A673 (cell line): ENCODE measurements at regions not wholly inside any gene's neighbourhood (a gene's known extent, or its start where the extent isn't known, plus 50 kb on each side); places are given as distances from the start of the nearest gene placed in this dataset.

Experiments
- BruUV-seq: library from RNA; stranded (reverse); fragments of 400-500 nt; replicated peaks from 2 replicates; lab custom pipeline; 2021; lab: Mats Ljungman, UMichigan
- CTCF ChIA-PET: fragments of 300-600 bp; sonication (Branson Sonifier 250); formaldehyde crosslinking; loops from one replicate; lab custom pipeline; 2022; ENCODE audit warnings: antibody characterized with exemption; lab: Charles Lee
- POLR2A ChIA-PET: fragments of 300-600 bp; sonication (Branson Sonifier 250); formaldehyde crosslinking; loops from one replicate; lab custom pipeline; 2022; ENCODE audit warnings: antibody characterized with exemption; ENCODE audit not compliant: low non-redundant PET; lab: Charles Lee
- DNase-seq: peaks from one replicate; pipeline ENCODE4 v3.0.0-alpha.2; 2015; ENCODE audit warnings: low spot score
- H3K27ac ChIP-seq: fragments of 200-600 bp; sonication (generic); 2 replicates; pipeline ENCODE4 v1.5.1; 2016; ENCODE audit warnings: mixed run types, low read depth, mild to moderate bottlenecking, mixed read lengths, antibody characterized with exemption, low read length; ENCODE audit not compliant: poor library complexity, severe bottlenecking
- H3K27me3 ChIP-seq: fragments of 200-600 bp; sonication (generic); replicated peaks from 2 replicates; pipeline ENCODE4 v1.6.1; 2017; ENCODE audit warnings: mixed run types, low read depth, mild to moderate bottlenecking, mixed read lengths, antibody characterized with exemption, low read length; ENCODE audit not compliant: insufficient read depth, poor library complexity
- H3K36me3 ChIP-seq: fragments of 200-600 bp; sonication (generic); 2 replicates; pipeline ENCODE4 v1.6.1; 2016; ENCODE audit warnings: mixed run types, mild to moderate bottlenecking, mixed read lengths, antibody characterized with exemption, low read length; ENCODE audit not compliant: insufficient read depth, poor library complexity, severe bottlenecking
- H3K4me1 ChIP-seq: fragments of 200-600 bp; sonication (generic); 2 replicates; pipeline ENCODE4 v1.6.1; 2017; ENCODE audit warnings: mixed run types, mild to moderate bottlenecking, mixed read lengths, antibody characterized with exemption, low read length; ENCODE audit not compliant: insufficient read depth, poor library complexity, severe bottlenecking
- H3K4me3 ChIP-seq: fragments of 200-600 bp; sonication (generic); 2 replicates; pipeline ENCODE4 v1.5.1; 2016; ENCODE audit warnings: low read depth, mixed run types, mild to moderate bottlenecking, mixed read lengths, low read length; ENCODE audit not compliant: poor library complexity, severe bottlenecking
- H3K9me3 ChIP-seq: fragments of 200-600 bp; sonication (generic); 2 replicates; pipeline ENCODE4 v1.6.1; 2016; ENCODE audit warnings: mixed run types, low read depth, mild to moderate bottlenecking, mixed read lengths, antibody characterized with exemption, low read length; ENCODE audit not compliant: poor library complexity, severe bottlenecking
- EZH2 ChIP-seq: fragments of 200-600 bp; sonication (generic); IDR thresholded peaks from 2 replicates; pipeline ENCODE4 v1.6.1; 2017; ENCODE audit warnings: borderline replicate concordance, low read depth, mild to moderate bottlenecking, mixed read lengths, antibody characterized with exemption, low read length; ENCODE audit not compliant: poor library complexity, severe bottlenecking
- intact Hi-C: fragments of 100-400 bp; cut with micrococcal nuclease; formaldehyde crosslinking; loops from one replicate; pipeline ENCODE4 v1.10.0; 2022; ENCODE audit not compliant: unreplicated experiment
- TF ChIP-seq, protein P1 (sequence below): fragments of 300-800, 200-600 bp; sonication (generic); conservative IDR thresholded peaks from 2 replicates; pipeline ENCODE4 v1.5.1; 2017; ENCODE audit warnings: low read depth, mild to moderate bottlenecking, antibody characterized with exemption, low read length, moderate library complexity, mixed read lengths

GRCh38 chr5:2902742-2903297 lies 151.3 kb upstream of the IRX2 start:
- DNase-seq = no peak
- H3K4me3 ChIP-seq = no peak overlapping the region
- H3K27me3 ChIP-seq = no peaks in the 10 kb centered on the region
- POLR2A ChIA-PET = no interaction called here
- H3K36me3 ChIP-seq = no peaks in the 10 kb centered on the region
- intact Hi-C loops = no loop called here
- H3K4me1 ChIP-seq = no peaks in the 10 kb centered on the region
- CTCF ChIA-PET = no interaction called here
- BruUV-seq = no TSS peak
- no peak overlapping the region for H3K27ac ChIP-seq
- peaks cover 38% of the 10 kb centered on the region for H3K9me3 ChIP-seq
- TF ChIP-seq, protein P1, sequence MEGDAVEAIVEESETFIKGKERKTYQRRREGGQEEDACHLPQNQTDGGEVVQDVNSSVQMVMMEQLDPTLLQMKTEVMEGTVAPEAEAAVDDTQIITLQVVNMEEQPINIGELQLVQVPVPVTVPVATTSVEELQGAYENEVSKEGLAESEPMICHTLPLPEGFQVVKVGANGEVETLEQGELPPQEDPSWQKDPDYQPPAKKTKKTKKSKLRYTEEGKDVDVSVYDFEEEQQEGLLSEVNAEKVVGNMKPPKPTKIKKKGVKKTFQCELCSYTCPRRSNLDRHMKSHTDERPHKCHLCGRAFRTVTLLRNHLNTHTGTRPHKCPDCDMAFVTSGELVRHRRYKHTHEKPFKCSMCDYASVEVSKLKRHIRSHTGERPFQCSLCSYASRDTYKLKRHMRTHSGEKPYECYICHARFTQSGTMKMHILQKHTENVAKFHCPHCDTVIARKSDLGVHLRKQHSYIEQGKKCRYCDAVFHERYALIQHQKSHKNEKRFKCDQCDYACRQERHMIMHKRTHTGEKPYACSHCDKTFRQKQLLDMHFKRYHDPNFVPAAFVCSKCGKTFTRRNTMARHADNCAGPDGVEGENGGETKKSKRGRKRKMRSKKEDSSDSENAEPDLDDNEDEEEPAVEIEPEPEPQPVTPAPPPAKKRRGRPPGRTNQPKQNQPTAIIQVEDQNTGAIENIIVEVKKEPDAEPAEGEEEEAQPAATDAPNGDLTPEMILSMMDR = no peak

DNA sequence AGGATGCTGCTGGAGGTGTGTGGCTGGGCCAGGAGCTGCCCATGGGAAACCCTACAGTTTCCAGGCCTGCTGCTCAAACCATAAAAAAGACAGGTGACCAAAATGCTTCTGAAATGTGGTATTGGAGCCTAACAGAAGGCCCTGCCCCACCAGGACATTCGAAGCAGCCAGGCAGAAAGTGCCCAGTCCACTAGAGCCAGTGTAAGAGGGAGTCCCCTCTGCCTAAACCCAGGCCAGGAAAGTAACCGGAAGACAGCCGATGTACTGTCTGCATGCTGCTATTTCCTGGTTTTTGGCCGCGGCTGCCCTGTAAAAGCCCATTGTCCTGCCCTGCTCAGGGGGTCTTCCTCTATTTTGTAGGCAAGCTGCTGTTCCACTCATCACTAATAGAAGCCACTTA lies 150.7 kb upstream of the IRX2 start:
- Histone ChIP-seq H3K36me3 (no peaks in the 10 kb centered on the region), H3K9me3 (peaks cover 38% of the 10 kb centered on the region), H3K27ac (no peak overlapping the region), H3K4me3 (no peak overlapping the region), H3K27me3 (no peaks in the 10 kb centered on the region), H3K4me1 (no peaks in the 10 kb centered on the region)
- no peak for DNase-seq
- intact Hi-C loops = no loop called here
- no TSS peak for BruUV-seq
- POLR2A ChIA-PET = no interaction called here
- CTCF ChIA-PET = no interaction called here
- TF ChIP-seq EZH2 = no peak
- TF ChIP-seq, protein P1 = no peak

DNA sequence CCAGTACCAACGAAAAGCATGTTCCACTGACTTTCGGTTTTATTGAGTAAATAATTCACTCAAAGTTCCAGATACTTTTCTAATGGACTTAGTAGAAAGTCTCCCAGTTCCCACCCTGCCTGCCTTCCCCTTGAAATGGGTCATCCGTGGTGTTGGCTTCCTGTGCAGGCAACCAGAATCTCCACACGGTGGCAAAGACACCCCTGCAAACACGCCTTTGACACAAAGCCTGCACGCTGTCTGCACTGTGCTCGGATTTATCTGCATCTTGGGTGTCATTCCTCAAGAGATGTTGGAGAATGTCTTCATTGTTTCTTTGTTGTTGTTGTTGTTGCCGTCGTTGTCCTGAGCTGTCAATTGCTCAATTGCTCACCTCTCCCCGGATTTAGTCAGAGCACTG lies 150.0 kb upstream of the IRX2 start:
- H3K27me3 ChIP-seq = no peaks in the 10 kb centered on the region
- ChIA-PET POLR2A (no interaction called here), CTCF (no interaction called here)
- DNase-seq = no peak
- H3K4me1 ChIP-seq = no peaks in the 10 kb centered on the region
- intact Hi-C loops = no loop called here
- H3K9me3 ChIP-seq = peaks cover 33% of the 10 kb centered on the region
- no peak overlapping the region for H3K27ac ChIP-seq
- no peaks in the 10 kb centered on the region for H3K36me3 ChIP-seq
- H3K4me3 ChIP-seq = no peak overlapping the region
- no peak for TF ChIP-seq EZH2
- TF ChIP-seq, protein P1 = no peak
- BruUV-seq = no TSS peak
